PFSK-1 (cell line): ENCODE measurements at regions not wholly inside any gene's neighbourhood (a gene's known extent, or its start where the extent isn't known, plus 50 kb on each side); places are given as distances from the start of the nearest gene placed in this dataset.

ENCODE experiments used
- POLR2AphosphoS5 ChIP-seq: IDR thresholded peaks from 2 replicates; pipeline ENCODE4 v1.6.1; 2012; ENCODE audit warnings: low read depth, mild to moderate bottlenecking, control low read depth, low read length, moderate library complexity
- REST ChIP-seq, 2 experiments: IDR thresholded peaks; 2 replicates each; pipeline versions ENCODE4 v1.6.1 to v1.8.0; 2011 to 2012; ENCODE audit warnings: low read depth in 2 of 2, low read length in 2 of 2, control low read depth in 1 of 2, inconsistent platforms in 1 of 2, mild to moderate bottlenecking in 1 of 2, moderate library complexity in 1 of 2; ENCODE audit not compliant: insufficient read depth in 1 of 2

GRCh38 chr4:178105242-178105641 lies 663.0 kb upstream of the AGA start:
- TF ChIP-seq POLR2AphosphoS5 (no peak), REST (IDR thresholded peaks at IDR 0.05; ENCODE audit: insufficient read depth in 1 of 2, low read depth in 2 of 2, low read length in 2 of 2) (no peak)
